ENCODE measurements at regions not wholly inside any gene's neighbourhood (a gene's known extent, or its start where the extent isn't known, plus 50 kb on each side); places are given as distances from the start of the nearest gene placed in this dataset.
"Not testable (repeated sequence)": the region's sequence is repeated elsewhere in the genome, so short reads cannot be mapped to it uniquely, and the experiment has no call there.

- H3K9me3 ChIP-seq (ENCODE audit: control insufficient read depth, insufficient read depth, low read depth, low read length), result no peaks in the 10 kb centered on the region
- intact Hi-C loops (cut with micrococcal nuclease; ENCODE audit: unreplicated experiment) (no loop called here), in situ Hi-C loops (cut with HindIII; ENCODE audit: low pct_unique_long_range_greater_than_20kb, low sequenced_read_pairs) (no loop called here)
- no peak for TF ChIP-seq TCF7L2 (IDR thresholded peaks at IDR 0.05; ENCODE audit: low read depth, low read length)
- no peak for TF ChIP-seq REST (IDR thresholded peaks at IDR 0.05; ENCODE audit: insufficient read depth in 1 of 2, low read depth in 2 of 2, low read length in 1 of 2)
- no peak for TF ChIP-seq POLR2AphosphoS5 (IDR thresholded peaks at IDR 0.05; ENCODE audit: low read depth, low read length)
- no peak for TF ChIP-seq SIN3A (IDR thresholded peaks at IDR 0.05; ENCODE audit: borderline replicate concordance, insufficient read depth, low read depth, low read length)
- TF ChIP-seq, protein P1, sequence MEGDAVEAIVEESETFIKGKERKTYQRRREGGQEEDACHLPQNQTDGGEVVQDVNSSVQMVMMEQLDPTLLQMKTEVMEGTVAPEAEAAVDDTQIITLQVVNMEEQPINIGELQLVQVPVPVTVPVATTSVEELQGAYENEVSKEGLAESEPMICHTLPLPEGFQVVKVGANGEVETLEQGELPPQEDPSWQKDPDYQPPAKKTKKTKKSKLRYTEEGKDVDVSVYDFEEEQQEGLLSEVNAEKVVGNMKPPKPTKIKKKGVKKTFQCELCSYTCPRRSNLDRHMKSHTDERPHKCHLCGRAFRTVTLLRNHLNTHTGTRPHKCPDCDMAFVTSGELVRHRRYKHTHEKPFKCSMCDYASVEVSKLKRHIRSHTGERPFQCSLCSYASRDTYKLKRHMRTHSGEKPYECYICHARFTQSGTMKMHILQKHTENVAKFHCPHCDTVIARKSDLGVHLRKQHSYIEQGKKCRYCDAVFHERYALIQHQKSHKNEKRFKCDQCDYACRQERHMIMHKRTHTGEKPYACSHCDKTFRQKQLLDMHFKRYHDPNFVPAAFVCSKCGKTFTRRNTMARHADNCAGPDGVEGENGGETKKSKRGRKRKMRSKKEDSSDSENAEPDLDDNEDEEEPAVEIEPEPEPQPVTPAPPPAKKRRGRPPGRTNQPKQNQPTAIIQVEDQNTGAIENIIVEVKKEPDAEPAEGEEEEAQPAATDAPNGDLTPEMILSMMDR (IDR thresholded peaks at IDR 0.05), result no peak
- BruUV-seq (replicated peaks), result no TSS peak
- H3K4me3 ChIP-seq (ENCODE audit: low read depth in 2 of 2, low read length in 2 of 2), result no peak overlapping the region
- H3K36me3 ChIP-seq (ENCODE audit: control insufficient read depth, insufficient read depth, low read length), result no peaks in the 10 kb centered on the region
- no peaks in the 10 kb centered on the region for H3K4me1 ChIP-seq (ENCODE audit: control insufficient read depth, insufficient read depth, low read length)
- ATAC-seq, result no peak
- H3K27me3 ChIP-seq (ENCODE audit: control insufficient read depth, insufficient read depth, low read length), result no peaks in the 10 kb centered on the region
- ChIA-PET CTCF (no interaction called here), POLR2A (no interaction called here)
- H3K27ac ChIP-seq (ENCODE audit: low read length), result no peak overlapping the region
- DNase-seq (ENCODE audit: low read depth, low spot score), result no peak
Observed at GRCh38 chr4:66555301-66555700, 885.0 kb upstream of the EPHA5 start.

GRCh38 chr4:66554826-66555225 lies 884.5 kb upstream of the EPHA5 start:
- POLR2A ChIA-PET, result no interaction called here
- Histone ChIP-seq H3K36me3 (ENCODE audit: control insufficient read depth, insufficient read depth, low read length) (no peaks in the 10 kb centered on the region), H3K9me3 (ENCODE audit: control insufficient read depth, insufficient read depth, low read depth, low read length) (no peaks in the 10 kb centered on the region), H3K27me3 (ENCODE audit: control insufficient read depth, insufficient read depth, low read length) (no peaks in the 10 kb centered on the region), H3K4me1 (ENCODE audit: control insufficient read depth, insufficient read depth, low read length) (no peaks in the 10 kb centered on the region), H3K27ac (ENCODE audit: low read length) (no peak overlapping the region), H3K4me3 (ENCODE audit: low read depth in 2 of 2, low read length in 2 of 2) (no peak overlapping the region)
- no peak for DNase-seq (ENCODE audit: low read depth, low spot score)
- TF ChIP-seq POLR2AphosphoS5 (IDR thresholded peaks at IDR 0.05; ENCODE audit: low read depth, low read length) (no peak), TCF7L2 (IDR thresholded peaks at IDR 0.05; ENCODE audit: low read depth, low read length) (no peak), REST (IDR thresholded peaks at IDR 0.05; ENCODE audit: insufficient read depth in 1 of 2, low read depth in 2 of 2, low read length in 1 of 2) (no peak), SIN3A (IDR thresholded peaks at IDR 0.05; ENCODE audit: borderline replicate concordance, insufficient read depth, low read depth, low read length) (no peak)
- TF ChIP-seq, protein P1 (IDR thresholded peaks at IDR 0.05), result no peak
- intact Hi-C loops (cut with micrococcal nuclease; ENCODE audit: unreplicated experiment), result no loop called here
- ATAC-seq, result no peak
- no TSS peak for BruUV-seq (replicated peaks)
- CTCF ChIA-PET, result no interaction called here
- in situ Hi-C loops (cut with HindIII; ENCODE audit: low pct_unique_long_range_greater_than_20kb, low sequenced_read_pairs), result no loop called here

GRCh38 chr4:66545301-66545700 lies 875.0 kb upstream of the EPHA5 start:
- H3K27me3 ChIP-seq (ENCODE audit: control insufficient read depth, insufficient read depth, low read length); H3K36me3 ChIP-seq (ENCODE audit: control insufficient read depth, insufficient read depth, low read length); POLR2A ChIA-PET; in situ Hi-C loops (cut with HindIII; ENCODE audit: low pct_unique_long_range_greater_than_20kb, low sequenced_read_pairs); ATAC-seq; H3K9me3 ChIP-seq (ENCODE audit: control insufficient read depth, insufficient read depth, low read depth, low read length); H3K27ac ChIP-seq (ENCODE audit: low read length); BruUV-seq (replicated peaks); CTCF ChIA-PET; DNase-seq (ENCODE audit: low read depth, low spot score); H3K4me1 ChIP-seq (ENCODE audit: control insufficient read depth, insufficient read depth, low read length); intact Hi-C loops (cut with micrococcal nuclease; ENCODE audit: unreplicated experiment); H3K4me3 ChIP-seq (ENCODE audit: low read depth in 2 of 2, low read length in 2 of 2): not testable (repeated sequence)

All from Panc1 (cell line).